Neuronal stem cell (in vitro differentiated cells): ENCODE measurements at regions not wholly inside any gene's neighbourhood (a gene's known extent, or its start where the extent isn't known, plus 50 kb on each side); places are given as distances from the start of the nearest gene placed in this dataset.
"Not testable (repeated sequence)": the region's sequence is repeated elsewhere in the genome, so short reads cannot be mapped to it uniquely, and the experiment has no call there.

Experiments used
- DNase-seq: peaks from one replicate; pipeline ENCODE4 v3.0.0-alpha.2; 2013; ENCODE audit warnings: low spot score
- H2AFZ ChIP-seq: one replicate; pipeline ENCODE4 v1.6.1; 2013; ENCODE audit warnings: mild to moderate bottlenecking, low read length, inconsistent platforms
- H2AK5ac ChIP-seq: 2 replicates; pipeline ENCODE4 v1.6.1; 2013; ENCODE audit warnings: low read depth, mild to moderate bottlenecking, inconsistent platforms, low read length, moderate library complexity, mixed read lengths
- H2BK120ac ChIP-seq: 2 replicates; pipeline ENCODE4 v1.6.1; 2013; ENCODE audit warnings: low read depth, mild to moderate bottlenecking, inconsistent platforms, low read length, moderate library complexity, mixed read lengths
- H2BK12ac ChIP-seq: one replicate; pipeline ENCODE4 v1.6.1; 2013; ENCODE audit warnings: low read length, inconsistent platforms
- H2BK15ac ChIP-seq: 2 replicates; pipeline ENCODE4 v1.6.1; 2013; ENCODE audit warnings: mild to moderate bottlenecking, low read length, inconsistent platforms, mixed read lengths
- H2BK5ac ChIP-seq: one replicate; pipeline ENCODE4 v1.6.1; 2013; ENCODE audit warnings: inconsistent platforms, mild to moderate bottlenecking, low read length, moderate library complexity
- H3K14ac ChIP-seq: one replicate; pipeline ENCODE4 v1.6.1; 2013; ENCODE audit warnings: low read length, inconsistent platforms
- H3K18ac ChIP-seq: 2 replicates; pipeline ENCODE4 v1.6.1; 2013; ENCODE audit warnings: low read length, inconsistent platforms
- H3K23ac ChIP-seq: 2 replicates; pipeline ENCODE4 v1.6.1; 2013; ENCODE audit warnings: low read depth, mild to moderate bottlenecking, mixed read lengths, low read length, inconsistent platforms; ENCODE audit not compliant: poor library complexity
- H3K27ac ChIP-seq: replicated peaks from 3 replicates; pipeline ENCODE4 v1.5.1; 2013; ENCODE audit warnings: low read length, inconsistent platforms
- H3K27me3 ChIP-seq, 3 experiments: 2 replicates each; pipeline ENCODE4 v1.6.1; 2013; ENCODE audit warnings: low read length in 3 of 3, mild to moderate bottlenecking in 2 of 3, inconsistent platforms in 1 of 3, low read depth in 1 of 3, mixed read lengths in 1 of 3, moderate library complexity in 1 of 3; ENCODE audit not compliant: control insufficient read depth in 3 of 3, insufficient read depth in 3 of 3
- H3K36me3 ChIP-seq, 2 donors: replicated peaks in 1 of 2; 2 replicates each; pipeline ENCODE4 v1.6.1; 2013; ENCODE audit warnings: low read length in 2 of 2; ENCODE audit not compliant: control insufficient read depth in 2 of 2, insufficient read depth in 2 of 2
- H3K4ac ChIP-seq: 2 replicates; pipeline ENCODE4 v1.6.1; 2013; ENCODE audit warnings: inconsistent platforms, mild to moderate bottlenecking, low read length, moderate library complexity
- H3K4me1 ChIP-seq, 2 donors: 1 replicate in 1 of 2; 2 replicates in 1 of 2; pipeline ENCODE4 v1.6.1; 2013; ENCODE audit warnings: low read length in 2 of 2, low read depth in 1 of 2; ENCODE audit not compliant: control insufficient read depth in 2 of 2, insufficient read depth in 1 of 2
- H3K4me2 ChIP-seq: one replicate; pipeline ENCODE4 v1.6.1; 2013; ENCODE audit warnings: mild to moderate bottlenecking, low read length, inconsistent platforms; ENCODE audit not compliant: insufficient read depth, poor library complexity, severe bottlenecking
- H3K4me3 ChIP-seq, 2 donors: 2 replicates each; pipeline ENCODE4 v1.5.1; 2013; ENCODE audit warnings: low read length in 2 of 2, mild to moderate bottlenecking in 2 of 2, inconsistent platforms in 1 of 2, moderate library complexity in 1 of 2
- H3K79me1 ChIP-seq: one replicate; pipeline ENCODE4 v1.6.1; 2013; ENCODE audit warnings: low read depth, mild to moderate bottlenecking, inconsistent platforms, low read length, moderate library complexity
- H3K9ac ChIP-seq: one replicate; pipeline ENCODE4 v1.6.1; 2013; ENCODE audit warnings: mild to moderate bottlenecking, low read depth, low read length, inconsistent platforms; ENCODE audit not compliant: poor library complexity
- H3K9me3 ChIP-seq, 2 donors: replicated peaks in 1 of 2; 2 replicates each; pipeline versions ENCODE3 to v1.6.1; 2013; ENCODE audit warnings: low read length in 2 of 2, mild to moderate bottlenecking in 2 of 2, inconsistent platforms in 1 of 2, low read depth in 1 of 2, mixed read lengths in 1 of 2, moderate library complexity in 1 of 2; ENCODE audit not compliant: control insufficient read depth in 2 of 2, insufficient read depth in 1 of 2
- H4K8ac ChIP-seq: one replicate; pipeline ENCODE4 v1.6.1; 2013; ENCODE audit warnings: low read depth, mild to moderate bottlenecking, inconsistent platforms, low read length, moderate library complexity
- H4K91ac ChIP-seq: one replicate; pipeline ENCODE4 v1.6.1; 2013; ENCODE audit warnings: low read length, low read depth, mild to moderate bottlenecking, inconsistent platforms; ENCODE audit not compliant: poor library complexity
- WGBS, 2 donors: extraction: QIAGEN DNeasy Blood & Tissue Kit; methylation state at CpG; one replicate each; pipeline ENCODE4 v1.1.7; 2013; ENCODE audit warnings: missing lambda C conversion rate in 2 of 2, mixed read lengths in 1 of 2; ENCODE audit not compliant: insufficient read length in 2 of 2, insufficient replicate concordance in 1 of 2; ENCODE audit errors: extremely low coverage in 2 of 2; 5-methylcytosine and 5-hydroxymethylcytosine counted together

- H3K4me3 ChIP-seq, result no peak overlapping the region
- no peak overlapping the region for H3K9ac ChIP-seq
- no peaks in the 10 kb centered on the region for H3K9me3 ChIP-seq
- no CpG with 5 or more reads among the region's 2 CpGs for WGBS, 2 donors
- H2AK5ac ChIP-seq, result no peak overlapping the region
- H2BK15ac ChIP-seq, result no peak overlapping the region
- no peaks in the 10 kb centered on the region for H3K36me3 ChIP-seq
- no peak overlapping the region for H3K18ac ChIP-seq
- no peak overlapping the region for H2BK12ac ChIP-seq
- H4K8ac ChIP-seq, result no peak overlapping the region
- no peak for DNase-seq
- H3K4me2 ChIP-seq, result no peak overlapping the region
- no peak overlapping the region for H2AFZ ChIP-seq
- H3K23ac ChIP-seq, result no peak overlapping the region
- H3K27ac ChIP-seq, result no peak overlapping the region
- no peaks in the 10 kb centered on the region for H3K79me1 ChIP-seq
- H2BK120ac ChIP-seq, result no peak overlapping the region
- no peak overlapping the region for H2BK5ac ChIP-seq
- no peaks in the 10 kb centered on the region for H3K27me3 ChIP-seq
- H3K14ac ChIP-seq, result no peak overlapping the region
- no peak overlapping the region for H4K91ac ChIP-seq
- no peak overlapping the region for H3K4ac ChIP-seq
- no peaks in the 10 kb centered on the region for H3K4me1 ChIP-seq
These were observed 163.3 kb downstream of the SPANXN1 start for GRCh38 chrX:145410622-145411021.

DNA sequence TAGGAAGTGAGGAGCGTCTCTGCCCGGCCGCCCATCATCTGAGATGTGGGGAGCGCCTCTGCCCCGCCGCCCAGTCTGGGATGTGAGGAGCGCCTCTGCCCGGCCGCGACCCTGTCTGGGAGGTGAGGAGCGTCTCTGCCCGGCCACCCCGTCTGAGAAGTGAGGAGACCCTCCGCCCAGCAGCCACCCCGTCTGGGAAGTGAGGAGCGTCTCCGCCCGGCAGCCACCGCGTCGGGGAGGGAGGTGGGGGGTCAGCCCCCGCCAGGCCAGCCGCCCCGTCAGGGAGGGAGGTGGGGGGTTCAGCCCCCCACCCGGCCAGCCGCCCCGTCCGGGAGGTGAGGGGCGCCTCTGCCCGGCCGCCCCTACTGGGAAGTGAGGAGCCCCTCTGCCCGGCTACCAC, 188.9 kb downstream of the SPANXN1 start:
- H3K14ac ChIP-seq, H4K8ac ChIP-seq, DNase-seq, H2BK12ac ChIP-seq, H3K9ac ChIP-seq, H3K36me3 ChIP-seq, H2BK15ac ChIP-seq, H4K91ac ChIP-seq, H2AK5ac ChIP-seq, H2BK120ac ChIP-seq, H3K18ac ChIP-seq, H2BK5ac ChIP-seq, H3K23ac ChIP-seq, H3K4me3 ChIP-seq, H3K9me3 ChIP-seq, H3K4me2 ChIP-seq, H3K27ac ChIP-seq, H3K79me1 ChIP-seq, H3K4ac ChIP-seq, H3K27me3 ChIP-seq, H2AFZ ChIP-seq, H3K4me1 ChIP-seq: not testable (repeated sequence)
- WGBS, 2 donors, result no CpG with 5 or more reads among the region's 32 CpGs

- Histone ChIP-seq H2AK5ac (no peak overlapping the region), H3K9me3 (no peaks in the 10 kb centered on the region), H2AFZ (no peak overlapping the region), H4K91ac (no peak overlapping the region), H2BK15ac (no peak overlapping the region), H3K27me3 (no peaks in the 10 kb centered on the region), H3K36me3 (no peaks in the 10 kb centered on the region), H3K4ac (no peak overlapping the region), H3K23ac (no peak overlapping the region), H3K4me2 (no peak overlapping the region), H2BK12ac (no peak overlapping the region), H3K4me1 (no peaks in the 10 kb centered on the region), H3K4me3 (no peak overlapping the region), H3K9ac (no peak overlapping the region), H2BK5ac (no peak overlapping the region), H2BK120ac (no peak overlapping the region), H3K79me1 (no peaks in the 10 kb centered on the region), H4K8ac (no peak overlapping the region), H3K18ac (no peak overlapping the region), H3K14ac (no peak overlapping the region), H3K27ac (no peak overlapping the region)
- WGBS, 2 donors, result no CpG with 5 or more reads among the region's 3 CpGs
- DNase-seq, result no peak
These were observed 217.3 kb downstream of the SPANXN1 start for GRCh38 chrX:145464650-145465049.

GRCh38 chrX:145475725-145476124, 228.4 kb downstream of the SPANXN1 start:
- Histone ChIP-seq H3K79me1 (no peaks in the 10 kb centered on the region), H4K91ac (no peak overlapping the region), H3K36me3 (no peaks in the 10 kb centered on the region), H3K4ac (no peak overlapping the region), H2BK12ac (no peak overlapping the region), H3K23ac (no peak overlapping the region), H2BK15ac (no peak overlapping the region), H2AK5ac (no peak overlapping the region), H3K9ac (no peak overlapping the region), H3K27me3 (no peaks in the 10 kb centered on the region), H4K8ac (no peak overlapping the region), H2BK5ac (no peak overlapping the region), H2AFZ (no peak overlapping the region), H3K27ac (no peak overlapping the region), H3K4me3 (no peak overlapping the region), H2BK120ac (no peak overlapping the region), H3K4me2 (no peak overlapping the region), H3K9me3 (no peaks in the 10 kb centered on the region), H3K14ac (no peak overlapping the region), H3K18ac (no peak overlapping the region), H3K4me1 (no peaks in the 10 kb centered on the region)
- DNase-seq, result no peak
- 100% methylated on average over 1 of the region's 7 CpGs; no CpG with 5 or more reads in 1 of the 2 donors for WGBS, 2 donors
